ENCODE measurements at regions not wholly inside any gene's neighbourhood (a gene's known extent, or its start where the extent isn't known, plus 50 kb on each side); places are given as distances from the start of the nearest gene placed in this dataset.
A peak's percentile ranks its signal among the peaks of the same experiment; 100 is the strongest.

- no peak for DNase-seq
- ATAC-seq, result no peak
- no peaks in the 10 kb centered on the region for H3K36me3 ChIP-seq
- H3K4me3 ChIP-seq, result no peak overlapping the region
- H3K9me3 ChIP-seq, result no peaks in the 10 kb centered on the region
- H3K27me3 ChIP-seq (ENCODE audit: low read depth), result no peaks in the 10 kb centered on the region
- intact Hi-C loops (cut with DNase I), result no loop called here
- no peak overlapping the region for H3K27ac ChIP-seq
- no peaks in the 10 kb centered on the region for H3K4me1 ChIP-seq
- no peak for TF ChIP-seq CTCF (IDR thresholded peaks at IDR 0.05)
Measured at GRCh38 chr5:97266576-97266975, 83.5 kb upstream of the RIOK2 start.

GRCh38 chr5:97267767-97268166, 84.7 kb upstream of the RIOK2 start:
- no peaks in the 10 kb centered on the region for H3K36me3 ChIP-seq
- intact Hi-C loops (cut with DNase I), result no loop called here
- H3K4me1 ChIP-seq, result no peaks in the 10 kb centered on the region
- no peak overlapping the region for H3K4me3 ChIP-seq
- H3K27me3 ChIP-seq (ENCODE audit: low read depth), result no peaks in the 10 kb centered on the region
- DNase-seq (no peak), ATAC-seq (no peak)
- H3K9me3 ChIP-seq, result no peaks in the 10 kb centered on the region
- H3K27ac ChIP-seq, result no peak overlapping the region
- no peak for TF ChIP-seq CTCF (IDR thresholded peaks at IDR 0.05)

GRCh38 chr5:97276474-97277120, 93.5 kb upstream of the RIOK2 start:
- H3K9me3 ChIP-seq, result no peaks in the 10 kb centered on the region
- no peaks in the 10 kb centered on the region for H3K27me3 ChIP-seq (ENCODE audit: low read depth)
- no peaks in the 10 kb centered on the region for H3K4me1 ChIP-seq
- DNase-seq (no peak), ATAC-seq (no peak)
- H3K27ac ChIP-seq, result no peak overlapping the region
- intact Hi-C loops (cut with DNase I), result no loop called here
- no peak overlapping the region for H3K4me3 ChIP-seq
- TF ChIP-seq CTCF (IDR thresholded peaks at IDR 0.05), result no peak
- H3K36me3 ChIP-seq, result no peaks in the 10 kb centered on the region

DNA sequence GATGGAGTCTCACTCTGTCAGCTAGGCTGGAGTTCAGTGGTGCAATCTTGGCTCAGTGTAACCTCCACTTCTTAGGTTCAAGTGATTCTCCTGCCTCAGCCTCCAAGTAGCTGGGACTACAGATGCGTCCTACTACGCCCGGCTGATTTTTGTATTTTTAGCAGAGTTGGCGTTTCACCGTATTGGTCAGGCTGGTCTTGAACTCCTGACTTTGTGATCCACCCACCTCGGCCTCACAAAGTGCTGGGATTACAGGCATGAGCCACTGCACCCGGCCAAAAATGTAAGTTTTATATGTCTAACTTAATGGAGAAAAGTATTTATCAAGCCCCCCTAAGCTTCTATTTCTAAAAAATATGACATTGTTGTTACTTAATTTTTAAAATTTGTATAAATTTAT, 98.2 kb upstream of the RIOK2 start:
- H3K4me3 ChIP-seq, result no peak overlapping the region
- no peak for TF ChIP-seq CTCF (IDR thresholded peaks at IDR 0.05)
- DNase-seq, result no peak
- intact Hi-C loops (cut with DNase I), result no loop called here
- ATAC-seq, result no peak
- H3K4me1 ChIP-seq, result no peaks in the 10 kb centered on the region
- H3K27ac ChIP-seq, result no peak overlapping the region
- no peaks in the 10 kb centered on the region for H3K27me3 ChIP-seq (ENCODE audit: low read depth)
- peaks cover 15% of the 10 kb centered on the region for H3K9me3 ChIP-seq
- no peaks in the 10 kb centered on the region for H3K36me3 ChIP-seq

- ATAC-seq (peak; percentile 54 to 56), DNase-seq (no peak)
- intact Hi-C loops (cut with DNase I), result no loop called here
- Histone ChIP-seq H3K4me3 (no peak overlapping the region), H3K9me3 (no peaks in the 10 kb centered on the region), H3K27me3 (ENCODE audit: low read depth) (no peaks in the 10 kb centered on the region), H3K4me1 (no peaks in the 10 kb centered on the region), H3K27ac (no peak overlapping the region), H3K36me3 (no peaks in the 10 kb centered on the region)
- no peak for TF ChIP-seq CTCF (IDR thresholded peaks at IDR 0.05)
Measured at GRCh38 chr5:97297063-97297703, 114.1 kb upstream of the RIOK2 start.

Data from lower lobe of right lung (tissue), 2 donors.